ENCODE measurements at regions not wholly inside any gene's neighbourhood (a gene's known extent, or its start where the extent isn't known, plus 50 kb on each side); places are given as distances from the start of the nearest gene placed in this dataset.

DNA sequence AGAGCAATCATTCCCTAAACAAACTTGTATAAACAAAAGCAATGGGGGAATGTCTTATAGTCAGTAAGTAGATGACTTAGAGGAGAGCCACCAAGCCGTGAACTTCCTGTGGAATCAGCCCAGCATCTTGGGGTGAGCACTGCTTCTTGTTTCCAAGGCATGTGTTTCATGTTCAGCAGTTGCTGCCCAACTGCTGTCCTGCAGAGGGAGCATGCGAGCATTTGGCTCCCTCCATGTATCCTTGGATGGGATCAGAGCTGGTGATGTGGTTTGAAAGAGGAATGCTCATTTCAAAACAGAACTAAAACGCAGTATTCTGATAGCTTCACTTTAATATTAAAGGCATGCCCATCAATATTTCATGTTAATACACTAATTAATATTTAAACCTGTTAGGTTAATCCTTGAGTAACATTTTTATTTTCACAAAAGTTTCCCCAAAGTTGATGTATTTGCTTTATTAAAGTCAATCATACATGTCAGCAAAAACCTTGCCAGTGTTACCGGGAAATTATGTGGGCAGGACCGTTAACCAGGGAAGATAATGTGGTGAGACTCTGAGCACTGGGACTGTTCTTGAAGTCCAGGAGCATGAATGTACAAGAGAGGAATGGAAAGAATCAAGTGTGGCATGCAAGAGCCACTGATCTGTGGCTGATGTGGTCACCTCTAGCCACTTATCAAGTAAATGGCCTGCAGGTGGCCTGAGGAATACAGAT is 172.1 kb upstream of the GGTLC1 start:
- no peak overlapping the region for H3K4me3 ChIP-seq (ENCODE audit: low read length)
- TF ChIP-seq, protein P1, sequence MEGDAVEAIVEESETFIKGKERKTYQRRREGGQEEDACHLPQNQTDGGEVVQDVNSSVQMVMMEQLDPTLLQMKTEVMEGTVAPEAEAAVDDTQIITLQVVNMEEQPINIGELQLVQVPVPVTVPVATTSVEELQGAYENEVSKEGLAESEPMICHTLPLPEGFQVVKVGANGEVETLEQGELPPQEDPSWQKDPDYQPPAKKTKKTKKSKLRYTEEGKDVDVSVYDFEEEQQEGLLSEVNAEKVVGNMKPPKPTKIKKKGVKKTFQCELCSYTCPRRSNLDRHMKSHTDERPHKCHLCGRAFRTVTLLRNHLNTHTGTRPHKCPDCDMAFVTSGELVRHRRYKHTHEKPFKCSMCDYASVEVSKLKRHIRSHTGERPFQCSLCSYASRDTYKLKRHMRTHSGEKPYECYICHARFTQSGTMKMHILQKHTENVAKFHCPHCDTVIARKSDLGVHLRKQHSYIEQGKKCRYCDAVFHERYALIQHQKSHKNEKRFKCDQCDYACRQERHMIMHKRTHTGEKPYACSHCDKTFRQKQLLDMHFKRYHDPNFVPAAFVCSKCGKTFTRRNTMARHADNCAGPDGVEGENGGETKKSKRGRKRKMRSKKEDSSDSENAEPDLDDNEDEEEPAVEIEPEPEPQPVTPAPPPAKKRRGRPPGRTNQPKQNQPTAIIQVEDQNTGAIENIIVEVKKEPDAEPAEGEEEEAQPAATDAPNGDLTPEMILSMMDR (conservative IDR thresholded peaks at IDR 0.05; ENCODE audit: low read depth, low read length): peak; percentile 80
- peak; percentile 2 for DNase-seq (ENCODE audit: low read depth)

DNA sequence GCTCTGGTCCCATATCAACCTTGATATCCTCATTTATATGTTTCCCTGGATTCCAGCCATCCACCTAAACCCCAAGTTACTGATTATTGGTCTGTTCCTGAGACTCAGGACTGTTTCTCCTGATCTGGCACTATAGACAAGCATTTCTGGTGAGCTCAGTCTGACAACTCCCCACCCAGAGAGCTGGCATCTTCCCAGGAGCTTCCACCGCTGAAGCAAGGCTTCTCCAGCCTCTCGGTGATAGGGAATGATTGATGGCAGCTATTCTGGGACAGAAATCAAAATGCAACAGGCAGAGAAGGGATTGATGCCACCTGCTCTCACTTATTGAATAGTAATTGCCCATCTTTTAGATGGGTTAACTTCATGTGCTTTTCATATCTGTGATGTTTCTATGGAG is 169.7 kb upstream of the GGTLC1 start:
- H3K4me3 ChIP-seq (ENCODE audit: low read length): no peak overlapping the region
- no peak for DNase-seq (ENCODE audit: low read depth)
- TF ChIP-seq, protein P1 (conservative IDR thresholded peaks at IDR 0.05; ENCODE audit: low read depth, low read length): no peak

DNA sequence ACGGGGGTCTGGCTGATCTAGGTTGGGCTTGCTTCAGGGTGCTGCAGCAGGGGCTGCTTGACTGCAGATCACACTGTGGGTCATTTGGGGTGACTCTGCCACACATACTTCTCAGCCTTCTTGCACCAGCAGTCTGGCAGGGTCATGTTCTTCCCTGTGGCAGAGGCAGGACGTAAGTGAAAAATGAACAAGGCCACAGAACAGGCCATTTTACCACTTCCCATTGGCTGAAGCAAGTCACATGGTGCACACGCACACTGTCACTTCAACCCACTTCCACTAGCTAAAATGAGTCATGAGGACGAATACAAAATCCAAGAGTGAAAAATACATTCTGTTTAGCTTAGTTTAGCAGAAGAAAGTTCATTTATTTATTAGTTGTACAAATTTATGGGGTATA is 168.6 kb upstream of the GGTLC1 start:
- TF ChIP-seq, protein P1 (conservative IDR thresholded peaks at IDR 0.05; ENCODE audit: low read depth, low read length): no peak
- DNase-seq (ENCODE audit: low read depth): no peak
- no peak overlapping the region for H3K4me3 ChIP-seq (ENCODE audit: low read length)

DNA sequence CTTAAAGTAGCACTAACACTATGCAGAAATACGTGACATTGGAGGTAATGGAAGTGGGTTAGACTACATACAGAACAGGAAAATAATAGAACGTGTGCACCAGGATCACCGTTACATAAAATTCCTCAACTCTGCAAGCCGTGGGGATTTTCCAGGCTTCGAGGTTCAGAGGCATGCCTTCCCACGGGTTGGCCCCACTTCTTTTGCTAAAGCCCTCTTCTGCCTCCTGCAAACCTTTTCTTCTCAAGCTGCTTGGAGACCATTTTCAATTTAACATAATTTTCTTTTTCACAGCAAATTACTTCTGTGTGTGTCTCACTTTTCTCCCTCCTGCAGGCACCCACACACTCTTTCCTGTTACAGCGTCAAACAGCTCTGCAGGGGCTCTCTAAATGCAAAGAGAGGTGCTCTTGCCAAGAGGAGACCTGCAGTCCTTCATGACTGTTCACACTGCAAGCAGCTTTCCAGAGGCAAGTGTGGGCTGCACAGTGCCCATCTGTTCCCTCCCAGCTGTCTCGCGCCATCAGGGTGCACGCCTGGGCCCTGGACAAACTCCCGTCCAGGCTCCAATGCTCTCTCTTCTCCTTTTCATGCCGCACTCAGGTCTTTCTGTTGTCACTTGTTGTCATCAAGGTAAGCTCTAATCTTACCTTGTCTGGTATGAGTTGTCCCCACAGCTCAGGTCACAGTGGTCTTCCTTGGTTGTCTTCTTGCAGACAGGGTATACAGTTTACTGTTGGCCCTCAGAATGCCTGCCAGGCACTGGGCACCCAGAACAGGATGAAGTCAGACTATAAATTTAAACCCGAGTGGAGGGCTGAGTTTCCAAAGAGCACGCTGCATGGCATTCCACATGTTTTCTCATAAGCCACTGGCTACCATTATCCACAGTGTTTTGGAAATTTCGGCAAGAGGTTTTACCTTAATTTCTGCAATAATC is 164.8 kb upstream of the GGTLC1 start:
- no peak for DNase-seq (ENCODE audit: low read depth)
- no peak overlapping the region for H3K4me3 ChIP-seq (ENCODE audit: low read length)
- TF ChIP-seq, protein P1 (conservative IDR thresholded peaks at IDR 0.05; ENCODE audit: low read depth, low read length): no peak

DNA sequence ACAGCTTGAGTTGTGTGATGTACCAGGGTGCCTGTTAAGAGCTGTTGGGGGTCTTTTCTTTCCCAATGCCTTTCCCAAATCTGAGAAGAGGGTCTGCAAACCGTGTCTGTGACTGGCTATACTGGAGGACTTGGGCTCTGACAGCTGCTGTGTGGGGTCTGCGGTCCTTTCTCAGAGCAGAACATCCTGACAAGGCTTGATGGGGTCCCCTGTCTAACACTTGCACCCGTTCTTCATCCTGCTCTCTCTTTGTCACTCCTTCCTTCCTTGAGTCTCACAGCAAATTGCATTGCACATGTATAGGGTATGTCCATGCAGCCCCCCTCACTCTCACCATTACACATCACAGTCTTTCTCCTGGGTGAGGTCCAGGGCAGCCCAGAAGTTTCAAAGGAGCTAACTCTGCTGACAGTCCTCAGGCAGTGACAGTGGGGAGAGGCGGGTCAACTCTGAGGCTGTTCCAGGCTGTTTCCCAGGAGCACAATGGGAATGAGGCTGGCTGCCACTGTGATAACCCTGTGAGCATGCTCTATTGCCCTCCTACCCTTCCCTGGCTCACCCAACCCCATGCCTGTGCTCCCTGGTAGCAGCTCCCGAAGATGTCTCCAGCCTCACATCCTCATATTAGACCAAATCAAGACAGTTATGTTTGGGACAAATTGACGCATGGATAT is 163.2 kb upstream of the GGTLC1 start:
- TF ChIP-seq, protein P1 (conservative IDR thresholded peaks at IDR 0.05; ENCODE audit: low read depth, low read length): no peak
- H3K4me3 ChIP-seq (ENCODE audit: low read length): no peak overlapping the region
- DNase-seq (ENCODE audit: low read depth): no peak

DNA sequence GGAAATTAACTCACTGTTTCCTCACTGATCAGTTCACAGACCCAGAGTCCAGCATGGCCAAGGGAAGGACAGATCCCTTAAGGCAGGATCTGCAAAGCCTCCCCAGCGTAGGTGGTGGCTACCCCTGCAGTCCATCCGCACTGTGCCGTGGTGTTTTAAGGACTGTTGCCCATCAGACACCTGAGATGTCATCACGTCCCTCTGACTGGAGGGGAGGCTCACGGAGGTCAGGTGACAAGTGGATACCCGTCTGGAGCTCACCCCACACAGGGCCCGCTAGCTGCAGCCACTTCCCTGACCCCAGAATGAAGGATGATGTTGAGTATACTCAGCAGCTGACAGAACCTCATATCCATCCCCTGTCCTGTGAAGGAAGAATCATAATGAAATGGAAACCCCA is 161.8 kb upstream of the GGTLC1 start:
- no peak overlapping the region for H3K4me3 ChIP-seq (ENCODE audit: low read length)
- DNase-seq (ENCODE audit: low read depth): no peak
- TF ChIP-seq, protein P1 (conservative IDR thresholded peaks at IDR 0.05; ENCODE audit: low read depth, low read length): no peak

Data from retinal pigment epithelial cell (primary cell).